ENCODE measurements at regions not wholly inside any gene's neighbourhood (a gene's known extent, or its start where the extent isn't known, plus 50 kb on each side); places are given as distances from the start of the nearest gene placed in this dataset.

DNA sequence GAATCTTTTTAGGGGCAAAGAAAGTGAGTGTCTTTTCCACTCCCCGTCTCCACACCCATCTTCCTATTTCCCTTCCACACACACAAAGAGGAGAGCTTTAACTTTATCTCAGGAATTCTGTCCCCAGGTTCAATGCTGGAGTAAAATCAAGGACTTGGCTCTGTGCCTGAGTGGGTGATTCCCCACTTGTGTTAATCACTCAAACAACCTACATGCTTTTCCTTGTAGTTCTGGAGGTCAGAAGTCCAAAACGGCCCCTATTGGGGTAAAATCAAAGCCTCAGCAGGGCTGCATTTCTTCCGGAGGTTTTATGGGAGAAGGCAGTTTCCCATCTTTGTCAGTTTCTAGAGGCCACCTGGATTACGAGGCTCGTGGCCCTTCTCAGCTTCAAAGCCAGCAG is 422.3 kb upstream of the RBFOX1 start:
- TF ChIP-seq, protein P1, sequence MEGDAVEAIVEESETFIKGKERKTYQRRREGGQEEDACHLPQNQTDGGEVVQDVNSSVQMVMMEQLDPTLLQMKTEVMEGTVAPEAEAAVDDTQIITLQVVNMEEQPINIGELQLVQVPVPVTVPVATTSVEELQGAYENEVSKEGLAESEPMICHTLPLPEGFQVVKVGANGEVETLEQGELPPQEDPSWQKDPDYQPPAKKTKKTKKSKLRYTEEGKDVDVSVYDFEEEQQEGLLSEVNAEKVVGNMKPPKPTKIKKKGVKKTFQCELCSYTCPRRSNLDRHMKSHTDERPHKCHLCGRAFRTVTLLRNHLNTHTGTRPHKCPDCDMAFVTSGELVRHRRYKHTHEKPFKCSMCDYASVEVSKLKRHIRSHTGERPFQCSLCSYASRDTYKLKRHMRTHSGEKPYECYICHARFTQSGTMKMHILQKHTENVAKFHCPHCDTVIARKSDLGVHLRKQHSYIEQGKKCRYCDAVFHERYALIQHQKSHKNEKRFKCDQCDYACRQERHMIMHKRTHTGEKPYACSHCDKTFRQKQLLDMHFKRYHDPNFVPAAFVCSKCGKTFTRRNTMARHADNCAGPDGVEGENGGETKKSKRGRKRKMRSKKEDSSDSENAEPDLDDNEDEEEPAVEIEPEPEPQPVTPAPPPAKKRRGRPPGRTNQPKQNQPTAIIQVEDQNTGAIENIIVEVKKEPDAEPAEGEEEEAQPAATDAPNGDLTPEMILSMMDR (IDR thresholded peaks at IDR 0.05), result no peak
- no peak for TF ChIP-seq POLR2AphosphoS5 (IDR thresholded peaks at IDR 0.05)
